ENCODE measurements at regions not wholly inside any gene's neighbourhood (a gene's known extent, or its start where the extent isn't known, plus 50 kb on each side); places are given as distances from the start of the nearest gene placed in this dataset.

DNA sequence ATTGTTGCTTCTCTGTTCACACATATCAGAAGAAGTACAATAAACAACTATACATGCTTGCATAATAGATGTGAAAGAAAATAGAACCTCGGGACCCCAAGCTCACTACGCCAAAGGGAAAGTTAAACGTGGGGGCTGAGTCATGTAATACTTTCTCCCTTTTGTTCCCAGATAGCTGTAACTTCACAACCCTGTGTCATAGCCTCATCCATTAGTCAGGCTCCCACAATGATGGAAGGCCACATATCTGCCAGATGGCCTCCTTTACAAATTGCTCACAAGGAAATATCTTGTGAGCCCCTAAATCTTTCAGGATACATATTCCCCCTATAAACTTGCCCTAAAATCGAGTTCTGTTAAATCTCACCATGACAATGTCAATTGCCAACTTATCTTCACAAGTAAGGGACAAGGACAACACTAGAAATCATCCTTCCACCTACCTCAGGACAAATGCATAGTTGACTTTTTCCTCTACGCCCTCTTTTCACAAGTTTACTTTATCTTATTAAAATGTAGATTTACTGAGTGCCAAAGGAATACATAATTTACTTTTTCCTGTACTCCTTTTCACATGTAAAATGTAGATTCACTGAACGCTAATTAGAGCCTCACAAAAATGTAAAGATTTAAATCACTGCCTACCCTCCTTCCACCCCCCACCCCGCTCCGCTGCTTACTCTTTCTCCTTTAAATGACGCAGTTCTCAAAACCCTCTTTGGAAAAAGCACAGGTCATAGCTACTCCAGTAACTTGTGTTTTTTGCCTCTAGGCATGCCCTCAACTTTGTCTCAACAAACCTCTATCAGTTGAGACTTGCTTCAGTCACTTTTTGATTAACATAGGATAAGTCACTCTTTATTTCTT, 477.1 kb downstream of the DTHD1 start:
- no peaks in the 10 kb centered on the region for H3K4me1 Mint-ChIP-seq
- peaks cover 1 to 21% (median 2%) of the 10 kb centered on the region in 5 donors for H3K27me3 Mint-ChIP-seq
- no peaks in the 10 kb centered on the region for H3K36me3 Mint-ChIP-seq
- POLR2A ChIA-PET: no interaction called here
- DNase-seq (no peak), ATAC-seq (no peak)
- H3K4me3 Mint-ChIP-seq: no peak overlapping the region
- H3K9me3 Mint-ChIP-seq: peaks cover 0 to 7% (median 0%) of the 10 kb centered on the region in 9 donors
- no peak overlapping the region for H3K27ac Mint-ChIP-seq

- peaks cover 1 to 21% (median 6%) of the 10 kb centered on the region in 5 donors for H3K27me3 Mint-ChIP-seq
- POLR2A ChIA-PET: no interaction called here
- H3K9me3 Mint-ChIP-seq: peaks cover 0 to 3% (median 0%) of the 10 kb centered on the region in 9 donors
- no peak overlapping the region for H3K4me3 Mint-ChIP-seq
- ATAC-seq: no peak
- H3K4me1 Mint-ChIP-seq: no peaks in the 10 kb centered on the region
- no peaks in the 10 kb centered on the region for H3K36me3 Mint-ChIP-seq
- no peak for DNase-seq
- no peak overlapping the region for H3K27ac Mint-ChIP-seq
Observed at GRCh38 chr4:36761607-36762006, 480.2 kb downstream of the DTHD1 start.

- no peak for DNase-seq
- Mint-ChIP-seq H3K27ac (no peak overlapping the region), H3K27me3 (peaks cover 0 to 21% (median 6%) of the 10 kb centered on the region in 5 donors), H3K4me3 (no peak overlapping the region), H3K36me3 (no peaks in the 10 kb centered on the region), H3K9me3 (peaks cover 0 to 3% (median 0%) of the 10 kb centered on the region in 9 donors), H3K4me1 (no peaks in the 10 kb centered on the region)
- POLR2A ChIA-PET: no interaction called here
- no peak for ATAC-seq
Observed at GRCh38 chr4:36763814-36764213, 480.7 kb upstream of the NWD2 start.

- DNase-seq: no peak
- POLR2A ChIA-PET: no interaction called here
- H3K27ac Mint-ChIP-seq: no peak overlapping the region
- H3K36me3 Mint-ChIP-seq: no peaks in the 10 kb centered on the region
- H3K4me1 Mint-ChIP-seq: peaks cover 0 to 2% (median 0%) of the 10 kb centered on the region in 4 donors
- peaks cover 0 to 5% (median 2%) of the 10 kb centered on the region in 5 donors for H3K27me3 Mint-ChIP-seq
- no peak overlapping the region for H3K4me3 Mint-ChIP-seq
- peaks cover 0 to under 1% (median 0%) of the 10 kb centered on the region in 9 donors for H3K9me3 Mint-ChIP-seq
- ATAC-seq: no peak
Observed at GRCh38 chr4:36767596-36767995, 476.9 kb upstream of the NWD2 start.

DNA sequence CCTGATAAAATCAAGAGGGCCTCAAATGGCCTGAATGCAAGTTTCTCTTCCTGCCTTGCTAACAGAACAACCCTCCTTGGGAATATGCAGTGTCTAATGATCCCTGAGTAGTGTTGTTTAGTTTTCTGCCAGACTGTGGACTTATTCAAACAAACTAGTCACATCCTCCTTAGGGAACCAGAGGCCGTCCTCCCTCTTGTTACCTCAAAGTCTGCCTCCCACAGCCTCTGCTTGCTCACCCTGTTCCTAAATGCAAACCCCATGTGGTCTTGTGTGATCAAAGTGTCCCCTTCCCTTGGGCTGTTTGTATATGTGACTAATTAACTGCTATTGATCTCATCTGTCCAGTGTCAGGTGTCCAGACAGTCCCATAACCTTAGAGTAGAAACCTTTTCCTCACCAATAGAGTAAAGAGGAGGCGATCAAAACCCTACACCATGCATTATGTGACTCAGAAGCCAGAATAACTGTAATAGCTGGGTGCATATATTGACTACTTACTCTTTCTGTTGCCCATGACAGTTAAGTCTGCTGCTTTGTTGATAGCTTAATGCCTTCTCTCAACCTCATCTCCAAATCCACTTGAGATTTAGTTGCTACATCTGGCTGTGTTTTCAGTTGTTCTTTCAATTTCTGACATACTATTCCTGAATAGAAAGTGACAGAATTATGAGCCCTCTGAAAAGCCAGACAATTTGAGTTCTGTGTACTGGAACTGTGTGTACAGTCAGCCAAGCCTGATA, 473.0 kb upstream of the NWD2 start:
- no peaks in the 10 kb centered on the region for H3K36me3 Mint-ChIP-seq
- H3K4me3 Mint-ChIP-seq: no peak overlapping the region
- peaks cover 0 to 2% (median 0%) of the 10 kb centered on the region in 9 donors for H3K9me3 Mint-ChIP-seq
- POLR2A ChIA-PET: no interaction called here
- H3K27me3 Mint-ChIP-seq: peaks cover 0 to 4% (median 0%) of the 10 kb centered on the region in 5 donors
- no peak for DNase-seq
- no peak overlapping the region for H3K27ac Mint-ChIP-seq
- peaks cover 0 to 2% (median 0%) of the 10 kb centered on the region in 4 donors for H3K4me1 Mint-ChIP-seq
- ATAC-seq: no peak

- Mint-ChIP-seq H3K27me3 (peaks cover 0 to 4% (median 0%) of the 10 kb centered on the region in 5 donors), H3K36me3 (no peaks in the 10 kb centered on the region), H3K4me3 (no peak overlapping the region), H3K27ac (no peak overlapping the region), H3K9me3 (peaks cover 0 to 2% (median 0%) of the 10 kb centered on the region in 9 donors), H3K4me1 (peaks cover 0 to 2% (median 0%) of the 10 kb centered on the region in 4 donors)
- ATAC-seq (no peak), DNase-seq (no peak)
- POLR2A ChIA-PET: no interaction called here
Observed at GRCh38 chr4:36772154-36772516, 472.4 kb upstream of the NWD2 start.

- Mint-ChIP-seq H3K4me3 (no peak overlapping the region), H3K27me3 (peaks cover 0 to 2% (median 0%) of the 10 kb centered on the region in 5 donors), H3K27ac (no peak overlapping the region), H3K36me3 (no peaks in the 10 kb centered on the region), H3K4me1 (peaks cover 0 to 2% (median 0%) of the 10 kb centered on the region in 4 donors), H3K9me3 (peaks cover 0 to 2% (median 0%) of the 10 kb centered on the region in 9 donors)
- no peak for ATAC-seq
- POLR2A ChIA-PET: no interaction called here
- DNase-seq: no peak
Observed at GRCh38 chr4:36773467-36773866, 471.1 kb upstream of the NWD2 start.

GRCh38 chr4:36775544-36775943, 469.0 kb upstream of the NWD2 start:
- peaks cover 0 to 4% (median 0%) of the 10 kb centered on the region in 9 donors for H3K9me3 Mint-ChIP-seq
- H3K4me3 Mint-ChIP-seq: no peak overlapping the region
- H3K36me3 Mint-ChIP-seq: no peaks in the 10 kb centered on the region
- H3K27me3 Mint-ChIP-seq: no peaks in the 10 kb centered on the region
- H3K4me1 Mint-ChIP-seq: peaks cover 0 to 2% (median 0%) of the 10 kb centered on the region in 4 donors
- DNase-seq (no peak), ATAC-seq (no peak)
- POLR2A ChIA-PET: no interaction called here
- no peak overlapping the region for H3K27ac Mint-ChIP-seq

GRCh38 chr4:36779601-36780000, 464.9 kb upstream of the NWD2 start:
- Mint-ChIP-seq H3K9me3 (peaks cover 0 to 7% (median 0%) of the 10 kb centered on the region in 9 donors), H3K4me1 (no peaks in the 10 kb centered on the region), H3K27me3 (no peaks in the 10 kb centered on the region), H3K27ac (no peak overlapping the region), H3K36me3 (no peaks in the 10 kb centered on the region), H3K4me3 (no peak overlapping the region)
- ATAC-seq (no peak), DNase-seq (no peak)
- POLR2A ChIA-PET: no interaction called here

- DNase-seq: no peak
- H3K36me3 Mint-ChIP-seq: no peaks in the 10 kb centered on the region
- peaks cover 0 to 3% (median 0%) of the 10 kb centered on the region in 9 donors for H3K9me3 Mint-ChIP-seq
- POLR2A ChIA-PET: no interaction called here
- H3K4me1 Mint-ChIP-seq: no peaks in the 10 kb centered on the region
- H3K27ac Mint-ChIP-seq: no peak overlapping the region
- H3K27me3 Mint-ChIP-seq: no peaks in the 10 kb centered on the region
- no peak overlapping the region for H3K4me3 Mint-ChIP-seq
- ATAC-seq: no peak
Observed at GRCh38 chr4:36785973-36786372, 458.6 kb upstream of the NWD2 start.

DNA sequence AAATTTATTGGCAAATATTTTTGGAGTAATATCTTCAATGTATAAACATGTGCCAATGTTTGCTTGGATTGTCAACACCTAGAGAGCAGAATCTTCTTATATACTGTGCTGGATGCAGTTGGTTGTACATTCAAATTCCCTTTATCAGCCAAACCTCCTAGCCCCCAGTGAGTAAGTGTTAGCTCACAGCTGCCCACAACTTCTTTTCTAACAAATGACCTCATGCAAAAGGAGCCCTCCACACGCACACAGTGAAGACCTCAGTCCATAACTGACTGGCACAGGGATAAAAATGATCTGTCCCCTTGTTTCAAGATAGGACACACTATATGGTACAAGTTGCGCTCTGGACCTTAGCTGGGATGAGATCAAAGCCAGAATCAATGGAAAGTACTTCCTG, 458.0 kb upstream of the NWD2 start:
- Mint-ChIP-seq H3K36me3 (no peaks in the 10 kb centered on the region), H3K27ac (no peak overlapping the region), H3K9me3 (peaks cover 0 to 3% (median 0%) of the 10 kb centered on the region in 9 donors), H3K27me3 (no peaks in the 10 kb centered on the region), H3K4me3 (no peak overlapping the region), H3K4me1 (no peaks in the 10 kb centered on the region)
- POLR2A ChIA-PET: no interaction called here
- DNase-seq (no peak), ATAC-seq (no peak)

DNA sequence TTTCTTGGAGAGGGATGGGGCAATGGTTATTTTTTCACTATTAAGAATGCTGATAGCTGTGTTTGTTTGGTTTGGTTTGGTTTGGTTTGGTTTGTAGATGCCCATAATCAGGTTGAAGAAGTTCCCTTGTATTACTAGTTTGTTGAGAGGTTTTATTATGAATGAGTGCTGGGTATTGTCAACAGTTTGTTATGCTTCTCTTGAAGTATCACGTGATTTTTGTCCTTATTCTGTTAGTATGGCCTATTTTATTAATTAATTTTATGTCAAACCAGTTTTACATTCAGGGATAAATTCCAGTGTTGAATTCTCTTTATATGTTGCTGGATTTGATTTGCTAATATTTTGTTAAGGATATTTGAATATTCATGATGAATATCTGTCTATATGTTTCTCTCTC, 449.8 kb upstream of the NWD2 start:
- no peaks in the 10 kb centered on the region for H3K4me1 Mint-ChIP-seq
- peaks cover 0 to 30% (median 9%) of the 10 kb centered on the region in 9 donors for H3K9me3 Mint-ChIP-seq

GRCh38 chr4:36812149-36812548, 432.4 kb upstream of the NWD2 start:
- Mint-ChIP-seq H3K4me3 (no peak overlapping the region), H3K9me3 (peaks cover 0 to 4% (median 0%) of the 10 kb centered on the region in 9 donors)
- POLR2A ChIA-PET: no interaction called here

More for the DNA sequence above, 449.8 kb upstream of the NWD2 start:
- Mint-ChIP-seq H3K27ac (no peak overlapping the region), H3K4me3 (no peak overlapping the region), H3K36me3 (peaks cover 0 to 17% (median 0%) of the 10 kb centered on the region in 3 donors), H3K27me3 (peaks cover 0 to 5% (median 4%) of the 10 kb centered on the region in 5 donors)
- DNase-seq (no peak), ATAC-seq (no peak)
- POLR2A ChIA-PET: no interaction called here

More at GRCh38 chr4:36812149-36812548, 432.4 kb upstream of the NWD2 start:
- Mint-ChIP-seq H3K36me3 (no peaks in the 10 kb centered on the region), H3K27me3 (peaks cover 0 to 2% (median 0%) of the 10 kb centered on the region in 5 donors), H3K27ac (no peak overlapping the region), H3K4me1 (no peaks in the 10 kb centered on the region)
- DNase-seq (no peak), ATAC-seq (no peak)

All from naive thymus-derived CD8-positive, alpha-beta T cell (primary cell).